Caco-2 (cell line): ENCODE measurements at regions not wholly inside any gene's neighbourhood (a gene's known extent, or its start where the extent isn't known, plus 50 kb on each side); places are given as distances from the start of the nearest gene placed in this dataset.

Source experiments
- BruUV-seq: library from RNA; stranded (reverse); fragments of 400-500 nt; replicated peaks from 2 replicates; lab custom pipeline; 2021; lab: Mats Ljungman, UMichigan
- CTCF ChIA-PET: fragments of 300-600 bp; sonication (Branson Sonifier 250); formaldehyde crosslinking; loops from one replicate; lab custom pipeline; 2022; ENCODE audit warnings: antibody characterized with exemption; lab: Charles Lee
- POLR2A ChIA-PET: fragments of 300-600 bp; sonication (Branson Sonifier 250); formaldehyde crosslinking; loops from one replicate; lab custom pipeline; 2022; ENCODE audit warnings: antibody characterized with exemption; lab: Charles Lee
- DNase-seq, 2 experiments: peaks; one replicate each; pipeline versions ENCODE4 v3.0.0 to v3.0.0-alpha.2; 2020 to 2022
- H3K27me3 ChIP-seq: replicated peaks from 2 replicates; pipeline ENCODE4 v1.6.0; 2011; ENCODE audit warnings: low read length; ENCODE audit not compliant: control insufficient read depth, insufficient read depth
- H3K36me3 ChIP-seq: 2 replicates; pipeline ENCODE4 v1.5.1; 2011; ENCODE audit warnings: low read length; ENCODE audit not compliant: control insufficient read depth, insufficient read depth
- H3K4me1 ChIP-seq: fragments of 250-450 bp; sonication (Bioruptor Pico); 2 replicates; pipeline ENCODE4 v1.5.1; 2020; ENCODE audit warnings: mild to moderate bottlenecking
- H3K4me3 ChIP-seq: 2 replicates; pipeline ENCODE4 v1.5.1; 2011; ENCODE audit warnings: low read depth, mild to moderate bottlenecking, control low read depth, low read length
- H3K9me3 ChIP-seq: fragments of 250-450 bp; sonication (Bioruptor Pico); 2 replicates; pipeline ENCODE4 v1.5.1; 2020; ENCODE audit warnings: mild to moderate bottlenecking, moderate library complexity
- H3K27ac Mint-ChIP-seq: one replicate; pipeline ENCODE4 v1.8.0; 2022; ENCODE audit warnings: mixed read lengths; ENCODE audit not compliant: unreplicated experiment
- H3K27me3 Mint-ChIP-seq: one replicate; pipeline ENCODE4 v1.8.0; 2022; ENCODE audit warnings: mixed read lengths; ENCODE audit not compliant: insufficient read depth, unreplicated experiment
- H3K36me3 Mint-ChIP-seq: one replicate; pipeline ENCODE4 v1.8.0; 2022; ENCODE audit warnings: mild to moderate bottlenecking, mixed read lengths; ENCODE audit not compliant: insufficient read depth, unreplicated experiment
- H3K4me1 Mint-ChIP-seq: one replicate; pipeline ENCODE4 v1.8.0; 2022; ENCODE audit warnings: low read depth, mixed read lengths; ENCODE audit not compliant: unreplicated experiment
- H3K4me3 Mint-ChIP-seq: one replicate; pipeline ENCODE4 v1.8.0; 2022; ENCODE audit warnings: mild to moderate bottlenecking, moderate library complexity, mixed read lengths; ENCODE audit not compliant: unreplicated experiment
- H3K9me3 Mint-ChIP-seq: one replicate; pipeline ENCODE4 v1.8.0; 2022; ENCODE audit warnings: mixed read lengths; ENCODE audit not compliant: unreplicated experiment
- intact Hi-C: fragments of 100-400 bp; cut with micrococcal nuclease; formaldehyde crosslinking; loops from one replicate; pipeline ENCODE4 v1.10.0; 2022; ENCODE audit not compliant: unreplicated experiment
- TF ChIP-seq, protein P1 (sequence below), 2 experiments: fragments of 200-600 bp in 1 of 2; IDR thresholded peaks; 1 replicate in 1 of 2; 2 replicates in 1 of 2; pipeline versions ENCODE4 v1.5.1 to v1.8.0; 2011 to 2022; ENCODE audit warnings: antibody characterized with exemption in 1 of 2, control low read depth in 1 of 2, inconsistent platforms in 1 of 2, low read depth in 1 of 2, low read length in 1 of 2, mild to moderate bottlenecking in 1 of 2, moderate library complexity in 1 of 2; ENCODE audit not compliant: insufficient read depth in 1 of 2, severe bottlenecking in 1 of 2, unreplicated experiment in 1 of 2

DNA sequence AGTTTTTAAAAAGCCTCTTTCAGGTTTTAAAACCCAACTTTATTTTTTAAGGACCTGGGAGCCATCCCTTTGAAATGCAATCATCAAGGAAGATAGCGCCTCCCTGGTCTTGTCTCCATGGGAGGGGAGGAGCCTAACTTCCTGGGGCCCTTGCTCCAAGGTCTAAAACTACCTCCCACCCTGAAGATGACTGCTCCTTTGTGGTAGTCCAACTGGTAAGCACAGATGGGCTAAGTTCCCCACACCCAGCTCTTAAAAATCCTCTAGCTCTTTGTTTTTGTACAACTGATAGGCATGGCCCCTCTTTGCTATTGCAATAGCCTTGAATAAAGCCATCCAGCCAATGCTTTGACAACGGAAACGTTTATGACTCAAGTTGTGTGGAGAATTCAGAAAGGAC is 716.8 kb downstream of the CBLN2 start:
- no peaks in the 10 kb centered on the region for H3K9me3 ChIP-seq
- intact Hi-C loops = no loop called here
- H3K27ac Mint-ChIP-seq = no peak overlapping the region
- TF ChIP-seq, protein P1, sequence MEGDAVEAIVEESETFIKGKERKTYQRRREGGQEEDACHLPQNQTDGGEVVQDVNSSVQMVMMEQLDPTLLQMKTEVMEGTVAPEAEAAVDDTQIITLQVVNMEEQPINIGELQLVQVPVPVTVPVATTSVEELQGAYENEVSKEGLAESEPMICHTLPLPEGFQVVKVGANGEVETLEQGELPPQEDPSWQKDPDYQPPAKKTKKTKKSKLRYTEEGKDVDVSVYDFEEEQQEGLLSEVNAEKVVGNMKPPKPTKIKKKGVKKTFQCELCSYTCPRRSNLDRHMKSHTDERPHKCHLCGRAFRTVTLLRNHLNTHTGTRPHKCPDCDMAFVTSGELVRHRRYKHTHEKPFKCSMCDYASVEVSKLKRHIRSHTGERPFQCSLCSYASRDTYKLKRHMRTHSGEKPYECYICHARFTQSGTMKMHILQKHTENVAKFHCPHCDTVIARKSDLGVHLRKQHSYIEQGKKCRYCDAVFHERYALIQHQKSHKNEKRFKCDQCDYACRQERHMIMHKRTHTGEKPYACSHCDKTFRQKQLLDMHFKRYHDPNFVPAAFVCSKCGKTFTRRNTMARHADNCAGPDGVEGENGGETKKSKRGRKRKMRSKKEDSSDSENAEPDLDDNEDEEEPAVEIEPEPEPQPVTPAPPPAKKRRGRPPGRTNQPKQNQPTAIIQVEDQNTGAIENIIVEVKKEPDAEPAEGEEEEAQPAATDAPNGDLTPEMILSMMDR (IDR thresholded peaks at IDR 0.05; ENCODE audit: insufficient read depth in 1 of 2, low read depth in 1 of 2, low read length in 1 of 2, severe bottlenecking in 1 of 2, unreplicated experiment in 1 of 2) = no peak
- H3K4me3 Mint-ChIP-seq = no peak overlapping the region
- H3K36me3 ChIP-seq = no peaks in the 10 kb centered on the region
- H3K4me3 ChIP-seq = no peak overlapping the region
- no peaks in the 10 kb centered on the region for H3K27me3 Mint-ChIP-seq
- no peaks in the 10 kb centered on the region for H3K9me3 Mint-ChIP-seq
- CTCF ChIA-PET = no interaction called here
- no peaks in the 10 kb centered on the region for H3K4me1 ChIP-seq
- no peak for DNase-seq
- H3K36me3 Mint-ChIP-seq = no peaks in the 10 kb centered on the region
- H3K27me3 ChIP-seq = no peaks in the 10 kb centered on the region
- H3K4me1 Mint-ChIP-seq = no peaks in the 10 kb centered on the region
- no TSS peak for BruUV-seq
- POLR2A ChIA-PET = no interaction called here

DNA sequence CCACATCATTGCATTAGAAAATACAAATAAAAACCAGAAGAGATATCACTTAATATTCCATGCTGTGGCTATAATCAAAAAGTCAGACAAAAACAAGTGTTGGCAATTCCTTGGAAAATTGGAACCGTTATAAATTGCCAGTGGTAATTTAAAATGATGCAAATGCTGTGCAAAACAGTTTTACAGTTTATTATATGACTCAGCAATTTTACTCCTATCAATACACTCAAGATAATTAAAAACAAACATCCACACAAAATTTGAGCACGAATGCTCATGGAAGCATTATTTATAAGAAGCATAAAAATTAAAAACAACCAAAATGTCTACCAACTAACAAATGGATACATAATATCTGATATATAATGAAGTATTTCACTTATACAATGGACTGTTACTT is 728.8 kb downstream of the CBLN2 start:
- H3K9me3 Mint-ChIP-seq = no peaks in the 10 kb centered on the region
- no peaks in the 10 kb centered on the region for H3K4me1 ChIP-seq
- no peak overlapping the region for H3K4me3 Mint-ChIP-seq
- no peaks in the 10 kb centered on the region for H3K4me1 Mint-ChIP-seq
- DNase-seq = no peak
- no peaks in the 10 kb centered on the region for H3K9me3 ChIP-seq
- H3K4me3 ChIP-seq = no peak overlapping the region
- intact Hi-C loops = no loop called here
- H3K27me3 ChIP-seq = no peaks in the 10 kb centered on the region
- no TSS peak for BruUV-seq
- TF ChIP-seq, protein P1 (IDR thresholded peaks at IDR 0.05; ENCODE audit: insufficient read depth in 1 of 2, low read depth in 1 of 2, low read length in 1 of 2, severe bottlenecking in 1 of 2, unreplicated experiment in 1 of 2) = no peak
- no peak overlapping the region for H3K27ac Mint-ChIP-seq
- H3K36me3 Mint-ChIP-seq = no peaks in the 10 kb centered on the region
- ChIA-PET POLR2A (no interaction called here), CTCF (no interaction called here)
- no peaks in the 10 kb centered on the region for H3K36me3 ChIP-seq
- no peaks in the 10 kb centered on the region for H3K27me3 Mint-ChIP-seq

DNA sequence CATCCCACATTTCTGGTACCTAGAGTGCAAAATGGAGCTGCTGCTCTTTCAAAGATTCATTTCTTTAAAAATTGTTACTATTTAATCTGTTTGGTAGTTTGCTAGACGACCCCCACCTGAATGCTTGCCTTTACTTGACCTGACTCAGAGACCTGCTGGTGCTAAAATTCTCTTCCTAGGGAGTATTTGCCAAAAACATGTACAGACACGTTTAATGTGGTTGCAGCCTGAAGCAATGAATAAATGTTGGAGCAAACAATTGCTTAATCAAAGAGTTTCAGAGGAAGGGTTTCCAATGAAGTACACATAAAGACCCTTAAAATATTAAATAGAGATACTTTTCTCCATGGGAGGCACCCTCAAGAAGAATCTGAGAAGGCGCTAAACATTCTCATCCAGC is 734.4 kb downstream of the CBLN2 start:
- BruUV-seq = no TSS peak
- intact Hi-C loops = no loop called here
- Mint-ChIP-seq H3K4me3 (no peak overlapping the region), H3K27ac (no peak overlapping the region), H3K27me3 (no peaks in the 10 kb centered on the region), H3K9me3 (no peaks in the 10 kb centered on the region), H3K36me3 (no peaks in the 10 kb centered on the region), H3K4me1 (no peaks in the 10 kb centered on the region)
- H3K9me3 ChIP-seq = no peaks in the 10 kb centered on the region
- DNase-seq = no peak
- no peaks in the 10 kb centered on the region for H3K27me3 ChIP-seq
- ChIA-PET POLR2A (no interaction called here), CTCF (no interaction called here)
- H3K36me3 ChIP-seq = no peaks in the 10 kb centered on the region
- TF ChIP-seq, protein P1 (IDR thresholded peaks at IDR 0.05; ENCODE audit: insufficient read depth in 1 of 2, low read depth in 1 of 2, low read length in 1 of 2, severe bottlenecking in 1 of 2, unreplicated experiment in 1 of 2) = no peak
- H3K4me1 ChIP-seq = no peaks in the 10 kb centered on the region
- no peak overlapping the region for H3K4me3 ChIP-seq
